RWPE1 (cell line): ENCODE measurements at regions not wholly inside any gene's neighbourhood (a gene's known extent, or its start where the extent isn't known, plus 50 kb on each side); places are given as distances from the start of the nearest gene placed in this dataset.

Source experiments
- CTCF ChIA-PET: fragments of 350-600 bp; sonication (Branson Sonifier 250); formaldehyde crosslinking; extraction: SDS; loops from one replicate; lab custom pipeline; 2021; lab: Yijun Ruan, JAX
- POLR2A ChIA-PET: fragments of 400-600 bp; formaldehyde crosslinking; extraction: SDS; loops from one replicate; lab custom pipeline; 2020; ENCODE audit warnings: antibody characterized with exemption; ENCODE audit not compliant: low non-redundant PET; lab: Yijun Ruan, JAX
- DNase-seq: peaks from one replicate; pipeline ENCODE4 v3.0.0; 2012; ENCODE audit warnings: low spot score
- H3K27ac ChIP-seq: fragments of 450-650 bp; 2 replicates; pipeline ENCODE4 v1.5.1; 2017
- CTCF ChIP-seq: fragments of 450-650 bp; conservative IDR thresholded peaks from 2 replicates; pipeline ENCODE4 v1.5.1; 2017; ENCODE audit warnings: low read depth, mild to moderate bottlenecking

- POLR2A ChIA-PET: no interaction called here
- CTCF ChIA-PET: no interaction called here
- no peak for TF ChIP-seq CTCF
- DNase-seq: no peak
- no peak overlapping the region for H3K27ac ChIP-seq
Measured at GRCh38 chr3:13240928-13241618, 167.8 kb upstream of the IQSEC1 start.

- no peak for TF ChIP-seq CTCF
- DNase-seq: no peak
- POLR2A ChIA-PET: no interaction called here
- H3K27ac ChIP-seq: no peak overlapping the region
- CTCF ChIA-PET: no interaction called here
Measured at GRCh38 chr3:13239467-13239760, 166.2 kb upstream of the IQSEC1 start.

- H3K27ac ChIP-seq: no peak overlapping the region
Measured at GRCh38 chr3:13238687-13239466, 165.6 kb upstream of the IQSEC1 start.

GRCh38 chr3:13237776-13238490 lies 164.7 kb upstream of the IQSEC1 start:
- ChIA-PET POLR2A (no interaction called here), CTCF (no interaction called here)
- no peak for DNase-seq
- H3K27ac ChIP-seq: no peak overlapping the region
- TF ChIP-seq CTCF: no peak

More at GRCh38 chr3:13238687-13239466, 165.6 kb upstream of the IQSEC1 start:
- ChIA-PET POLR2A (no interaction called here), CTCF (no interaction called here)
- DNase-seq: no peak
- TF ChIP-seq CTCF: no peak

GRCh38 chr3:13236557-13237173 lies 163.4 kb upstream of the IQSEC1 start:
- ChIA-PET CTCF (interaction anchor here (0.7 kb wide), 1 partner anchor 7 kb away, joined by 3 read pairs; no protein-coding TSS in a partner anchor), POLR2A (no interaction called here)
- no peak overlapping the region for H3K27ac ChIP-seq
- TF ChIP-seq CTCF: no peak
- no peak for DNase-seq

- CTCF ChIA-PET: interaction anchor here (0.6 kb wide), 1 partner anchor 13 kb away, joined by 3 read pairs; no protein-coding TSS in a partner anchor
- no peak for DNase-seq
Measured at GRCh38 chr3:13235897-13236296, 162.7 kb upstream of the IQSEC1 start.

More at GRCh38 chr3:13235897-13236296, 162.7 kb upstream of the IQSEC1 start:
- TF ChIP-seq CTCF: no peak
- H3K27ac ChIP-seq: no peak overlapping the region
- POLR2A ChIA-PET: no interaction called here
